ENCODE measurements at regions not wholly inside any gene's neighbourhood (a gene's known extent, or its start where the extent isn't known, plus 50 kb on each side); places are given as distances from the start of the nearest gene placed in this dataset.
"Not testable (repeated sequence)": the region's sequence is repeated elsewhere in the genome, so short reads cannot be mapped to it uniquely, and the experiment has no call there.

DNA sequence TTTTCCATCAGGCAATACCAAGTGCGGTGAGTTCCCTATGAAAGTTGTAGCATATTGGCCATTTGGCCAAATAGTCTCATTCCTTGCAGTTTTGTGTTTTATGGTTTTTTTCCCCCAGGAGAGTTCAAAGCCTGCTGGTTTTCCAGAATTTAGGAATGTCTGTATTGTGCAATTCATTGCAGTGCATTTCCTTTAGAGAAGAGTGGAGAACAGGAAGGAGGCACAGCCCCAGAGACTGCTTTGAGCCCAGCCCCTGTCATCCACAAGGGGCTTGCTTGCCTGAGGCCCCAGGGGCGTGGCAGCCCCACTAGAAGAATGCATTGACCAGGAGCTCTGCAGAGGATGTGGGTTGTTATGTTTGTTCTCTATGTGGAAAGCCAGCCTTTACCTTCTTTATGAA, 375.5 kb downstream of the BCL2L11 start:
- not testable (repeated sequence) for DNase-seq; H3K36me3 Mint-ChIP-seq (ENCODE audit: unreplicated experiment); H3K4me3 Mint-ChIP-seq (ENCODE audit: unreplicated experiment); H3K27me3 Mint-ChIP-seq (ENCODE audit: unreplicated experiment); H3K9me3 Mint-ChIP-seq (ENCODE audit: unreplicated experiment); H3K4me1 Mint-ChIP-seq (ENCODE audit: low read depth, unreplicated experiment); H3K27ac Mint-ChIP-seq (ENCODE audit: unreplicated experiment)

DNA sequence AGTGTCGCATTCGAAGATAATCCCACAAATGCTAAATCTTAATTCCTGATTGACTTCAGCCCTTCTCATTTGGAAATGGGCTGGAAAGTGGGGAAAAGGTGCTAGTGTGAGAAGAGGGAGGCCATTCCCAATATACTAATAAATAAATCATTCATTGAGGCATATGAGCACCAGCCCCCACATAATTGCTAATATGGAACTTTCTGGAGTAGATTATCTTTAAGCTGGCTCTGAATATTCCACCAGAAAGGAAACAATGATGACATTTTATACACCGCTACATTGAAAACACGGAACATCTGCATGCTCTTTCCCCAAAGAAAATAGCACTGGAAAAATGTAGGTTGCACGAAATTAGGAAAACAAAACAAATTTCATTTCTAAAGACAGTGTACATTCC, 376.1 kb downstream of the BCL2L11 start:
- not testable (repeated sequence) for H3K36me3 Mint-ChIP-seq (ENCODE audit: unreplicated experiment); H3K27me3 Mint-ChIP-seq (ENCODE audit: unreplicated experiment); DNase-seq; H3K4me3 Mint-ChIP-seq (ENCODE audit: unreplicated experiment); H3K9me3 Mint-ChIP-seq (ENCODE audit: unreplicated experiment); H3K4me1 Mint-ChIP-seq (ENCODE audit: low read depth, unreplicated experiment); H3K27ac Mint-ChIP-seq (ENCODE audit: unreplicated experiment)

DNA sequence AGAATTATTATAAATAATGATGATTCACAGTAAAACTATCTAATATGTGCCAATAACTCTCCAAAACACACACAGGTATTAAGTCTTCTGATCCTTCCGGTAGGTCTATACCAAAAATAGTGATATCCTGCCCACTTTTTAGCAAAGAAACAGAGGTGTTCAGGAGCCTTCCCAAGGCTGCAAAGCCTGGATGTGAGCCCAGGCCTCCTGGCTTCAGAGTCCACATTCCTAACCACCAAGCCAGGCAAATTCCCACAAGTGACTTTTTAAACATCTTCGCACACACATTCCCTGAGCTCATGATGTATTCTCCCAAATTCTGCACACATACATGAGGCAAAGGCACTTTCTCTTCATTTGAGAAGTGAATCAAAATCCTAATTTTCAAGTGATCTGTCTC, 376.6 kb downstream of the BCL2L11 start:
- H3K36me3 Mint-ChIP-seq (ENCODE audit: unreplicated experiment); H3K27ac Mint-ChIP-seq (ENCODE audit: unreplicated experiment); H3K9me3 Mint-ChIP-seq (ENCODE audit: unreplicated experiment); H3K27me3 Mint-ChIP-seq (ENCODE audit: unreplicated experiment); H3K4me3 Mint-ChIP-seq (ENCODE audit: unreplicated experiment); H3K4me1 Mint-ChIP-seq (ENCODE audit: low read depth, unreplicated experiment); DNase-seq: not testable (repeated sequence)

DNA sequence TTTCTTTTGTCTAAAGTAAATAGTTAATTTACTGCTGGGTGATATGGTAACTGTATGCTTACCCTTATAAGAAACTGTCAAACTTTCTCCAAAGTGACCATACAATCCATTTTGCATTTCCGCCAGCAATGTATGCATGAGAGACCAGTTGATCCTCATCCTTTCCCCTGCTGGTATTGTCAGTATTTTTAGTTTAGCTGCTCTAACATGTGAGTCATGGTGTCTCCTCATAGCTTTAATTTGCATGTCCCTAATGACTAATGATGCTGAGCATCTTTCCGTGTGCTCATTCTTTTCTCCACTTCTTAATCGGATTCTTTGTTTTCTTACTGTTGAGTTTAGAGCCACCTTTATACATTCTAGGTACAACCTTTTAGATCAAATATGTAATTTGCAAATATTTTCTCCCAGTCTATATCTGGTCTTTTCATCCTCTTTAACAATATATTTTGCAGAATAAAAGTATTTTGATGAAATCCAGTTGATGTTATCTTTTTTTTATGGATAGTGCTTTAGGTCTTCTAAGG, 379.9 kb downstream of the BCL2L11 start:
- H3K9me3 Mint-ChIP-seq (ENCODE audit: unreplicated experiment); H3K4me1 Mint-ChIP-seq (ENCODE audit: low read depth, unreplicated experiment); H3K36me3 Mint-ChIP-seq (ENCODE audit: unreplicated experiment): not testable (repeated sequence)

DNA sequence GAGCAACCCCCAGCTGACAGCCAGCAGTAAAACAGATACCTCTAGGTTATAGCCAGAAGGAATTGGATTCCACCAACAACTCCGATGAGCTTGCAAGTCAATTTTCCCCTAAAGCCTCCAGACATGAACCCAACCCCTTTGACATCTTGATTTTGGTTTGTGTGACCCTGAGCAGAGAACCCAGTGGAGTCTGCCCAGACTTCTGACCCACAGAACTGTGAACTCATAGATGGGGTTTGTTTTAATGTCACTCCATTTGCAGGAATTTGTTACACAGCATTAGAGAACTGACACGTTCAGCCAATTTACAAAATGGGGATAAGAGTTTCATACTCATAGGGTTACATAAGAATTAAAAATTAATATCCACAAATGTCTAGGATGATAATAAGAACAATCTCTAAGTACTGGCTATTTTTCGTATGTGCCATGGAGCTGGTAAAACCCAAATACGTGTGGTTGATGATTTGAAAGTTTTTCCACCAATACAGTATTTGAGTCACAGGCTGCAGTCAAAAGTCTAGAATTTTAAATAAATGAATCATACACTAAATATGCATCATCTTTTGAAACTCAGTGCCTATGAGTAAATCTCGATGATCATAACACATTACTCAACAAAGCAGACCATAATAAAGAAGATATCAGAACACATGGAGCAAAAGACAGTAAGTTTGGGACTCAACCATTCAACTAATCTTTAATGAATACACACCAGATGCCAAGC, 380.0 kb downstream of the ANAPC1 start:
- H3K4me1 Mint-ChIP-seq (ENCODE audit: low read depth, unreplicated experiment); H3K27ac Mint-ChIP-seq (ENCODE audit: unreplicated experiment); DNase-seq; H3K27me3 Mint-ChIP-seq (ENCODE audit: unreplicated experiment); H3K4me3 Mint-ChIP-seq (ENCODE audit: unreplicated experiment); H3K36me3 Mint-ChIP-seq (ENCODE audit: unreplicated experiment); H3K9me3 Mint-ChIP-seq (ENCODE audit: unreplicated experiment): not testable (repeated sequence)

More for the DNA sequence above, 379.9 kb downstream of the BCL2L11 start:
- H3K27me3 Mint-ChIP-seq (ENCODE audit: unreplicated experiment); H3K4me3 Mint-ChIP-seq (ENCODE audit: unreplicated experiment); H3K27ac Mint-ChIP-seq (ENCODE audit: unreplicated experiment); DNase-seq: not testable (repeated sequence)

DNA sequence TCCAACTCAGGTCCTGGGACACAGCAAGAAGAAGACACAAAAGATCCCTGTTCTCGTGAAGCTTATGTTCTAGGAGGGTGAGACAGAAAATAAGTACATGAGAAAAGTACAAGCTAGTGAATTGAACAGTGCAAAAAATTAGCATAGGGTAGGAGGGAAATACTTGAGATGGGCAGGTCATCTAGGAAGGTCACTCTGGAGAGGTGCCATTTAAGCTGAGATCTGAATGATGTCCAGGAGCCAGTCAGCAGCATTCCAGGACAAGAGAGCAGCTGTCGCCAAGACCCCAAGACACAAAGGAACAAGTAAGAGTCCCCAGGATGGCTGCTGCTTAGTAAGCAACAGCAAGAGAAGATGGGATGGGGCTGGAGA, 379.4 kb downstream of the ANAPC1 start:
- not testable (repeated sequence) for H3K27ac Mint-ChIP-seq (ENCODE audit: unreplicated experiment); DNase-seq; H3K9me3 Mint-ChIP-seq (ENCODE audit: unreplicated experiment); H3K4me1 Mint-ChIP-seq (ENCODE audit: low read depth, unreplicated experiment); H3K4me3 Mint-ChIP-seq (ENCODE audit: unreplicated experiment); H3K36me3 Mint-ChIP-seq (ENCODE audit: unreplicated experiment); H3K27me3 Mint-ChIP-seq (ENCODE audit: unreplicated experiment)

DNA sequence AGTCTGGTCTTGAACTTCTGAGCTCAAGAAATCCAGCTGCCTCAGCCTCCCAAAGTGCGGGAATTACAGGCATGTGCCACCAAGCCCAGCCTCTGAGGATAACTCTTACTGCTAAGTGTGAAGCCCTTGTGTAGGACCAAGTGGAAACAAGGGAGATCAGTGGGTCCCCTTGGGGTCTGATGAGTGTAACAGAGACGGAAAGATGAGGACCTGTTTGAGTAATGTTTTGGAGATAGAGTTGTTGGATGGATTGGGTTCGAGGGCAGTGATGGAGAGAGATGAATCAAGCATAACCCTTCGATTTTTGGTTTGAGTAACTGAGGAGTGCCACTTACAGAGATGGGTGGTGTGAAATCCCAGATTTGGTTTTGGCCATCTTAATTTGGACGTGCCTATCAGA, 378.7 kb downstream of the ANAPC1 start:
- DNase-seq; H3K9me3 Mint-ChIP-seq (ENCODE audit: unreplicated experiment); H3K27me3 Mint-ChIP-seq (ENCODE audit: unreplicated experiment); H3K4me1 Mint-ChIP-seq (ENCODE audit: low read depth, unreplicated experiment); H3K4me3 Mint-ChIP-seq (ENCODE audit: unreplicated experiment); H3K36me3 Mint-ChIP-seq (ENCODE audit: unreplicated experiment); H3K27ac Mint-ChIP-seq (ENCODE audit: unreplicated experiment): not testable (repeated sequence)

DNA sequence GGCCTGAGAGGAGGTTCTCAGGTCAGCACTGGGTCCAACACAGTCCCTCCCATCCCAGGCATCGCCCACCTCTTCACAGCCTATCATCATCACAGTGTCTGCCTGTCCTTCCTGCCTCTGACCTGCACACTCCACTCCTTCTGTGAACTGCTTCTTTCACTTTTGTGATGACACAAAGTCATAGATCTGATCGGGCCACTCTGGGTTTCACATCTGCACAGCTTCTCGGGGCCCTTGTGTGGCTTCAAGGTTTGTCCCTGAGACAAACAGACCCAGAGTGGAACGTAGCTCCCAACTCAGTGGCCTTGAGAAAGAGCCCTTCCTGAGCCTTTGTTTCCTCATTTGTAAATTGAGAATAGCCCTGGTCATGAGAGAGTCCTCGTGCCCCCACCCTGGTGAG, 377.1 kb downstream of the ANAPC1 start:
- H3K4me1 Mint-ChIP-seq (ENCODE audit: low read depth, unreplicated experiment); H3K9me3 Mint-ChIP-seq (ENCODE audit: unreplicated experiment); H3K27me3 Mint-ChIP-seq (ENCODE audit: unreplicated experiment); H3K4me3 Mint-ChIP-seq (ENCODE audit: unreplicated experiment); H3K36me3 Mint-ChIP-seq (ENCODE audit: unreplicated experiment); DNase-seq; H3K27ac Mint-ChIP-seq (ENCODE audit: unreplicated experiment): not testable (repeated sequence)

DNA sequence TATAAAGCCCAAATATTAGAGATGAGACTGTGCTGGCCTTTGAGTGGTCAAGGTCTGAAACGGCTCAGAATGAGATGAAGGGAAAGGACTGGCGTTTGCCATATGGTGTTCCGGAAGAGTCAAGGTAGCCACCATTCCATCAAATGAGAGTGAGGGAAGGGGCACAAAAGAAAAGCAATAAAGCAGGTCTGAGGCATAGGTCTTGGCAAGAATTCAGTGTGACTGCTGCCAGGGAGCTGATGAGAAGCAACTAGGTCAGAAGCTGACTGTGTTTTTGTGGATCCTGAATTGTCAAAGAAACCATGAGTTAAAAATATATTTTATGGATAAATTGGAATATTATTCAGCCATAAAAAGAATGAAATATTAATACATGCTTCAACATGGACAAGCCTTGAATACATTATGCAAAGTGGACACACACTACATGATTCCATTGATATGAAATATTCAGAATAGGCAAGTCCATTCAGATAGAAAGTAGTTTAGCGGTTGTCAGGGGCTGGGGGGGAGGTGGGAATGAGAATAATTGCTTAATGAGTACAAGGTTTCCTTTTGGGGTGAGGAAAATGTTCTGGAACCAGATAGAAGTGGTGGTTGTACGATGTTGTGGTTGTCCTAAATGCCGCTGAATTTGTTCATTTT, 374.6 kb downstream of the ANAPC1 start:
- H3K27ac Mint-ChIP-seq (ENCODE audit: unreplicated experiment); H3K36me3 Mint-ChIP-seq (ENCODE audit: unreplicated experiment); H3K9me3 Mint-ChIP-seq (ENCODE audit: unreplicated experiment); DNase-seq; H3K27me3 Mint-ChIP-seq (ENCODE audit: unreplicated experiment); H3K4me1 Mint-ChIP-seq (ENCODE audit: low read depth, unreplicated experiment); H3K4me3 Mint-ChIP-seq (ENCODE audit: unreplicated experiment): not testable (repeated sequence)

DNA sequence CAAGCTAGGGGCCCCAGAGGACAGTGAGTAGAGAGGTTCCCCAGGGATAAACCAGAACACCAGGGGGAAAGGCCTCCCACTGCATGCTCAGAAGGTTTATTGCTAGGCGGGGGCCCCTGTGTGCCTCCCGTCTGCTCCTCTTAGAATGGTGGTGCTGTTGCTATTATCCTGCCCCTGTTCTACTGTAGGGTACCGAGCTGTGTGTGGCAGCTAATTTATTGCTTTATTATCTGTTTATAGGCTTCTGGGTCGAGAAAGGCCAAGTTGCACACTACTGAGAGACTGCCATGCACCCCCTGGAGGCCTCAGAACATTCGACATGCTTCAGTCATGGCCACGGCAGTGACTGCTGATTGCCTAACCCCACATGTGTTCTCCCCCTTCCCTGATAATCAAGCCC, 373.6 kb downstream of the ANAPC1 start:
- H3K9me3 Mint-ChIP-seq (ENCODE audit: unreplicated experiment); H3K36me3 Mint-ChIP-seq (ENCODE audit: unreplicated experiment); H3K4me1 Mint-ChIP-seq (ENCODE audit: low read depth, unreplicated experiment); DNase-seq; H3K27me3 Mint-ChIP-seq (ENCODE audit: unreplicated experiment); H3K27ac Mint-ChIP-seq (ENCODE audit: unreplicated experiment); H3K4me3 Mint-ChIP-seq (ENCODE audit: unreplicated experiment): not testable (repeated sequence)

DNA sequence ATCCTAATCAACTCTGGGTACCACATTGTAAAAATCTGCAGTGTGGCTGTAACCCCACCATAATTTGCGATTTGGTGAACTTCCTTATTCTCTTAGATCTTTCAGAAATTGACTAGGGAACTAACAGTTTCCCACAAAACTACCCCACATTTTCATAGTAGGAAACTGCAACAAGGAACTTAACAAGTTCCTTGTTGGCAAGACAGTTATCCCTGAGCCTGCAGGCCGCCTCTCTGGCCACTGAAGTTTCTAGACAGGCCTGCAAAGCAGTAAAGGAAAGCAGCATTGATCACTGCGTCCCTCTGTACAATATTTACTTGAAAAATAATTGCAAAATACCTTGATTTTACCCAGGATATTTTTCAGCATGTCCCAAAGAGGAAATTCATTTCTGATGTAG, 372.9 kb downstream of the ANAPC1 start:
- H3K36me3 Mint-ChIP-seq (ENCODE audit: unreplicated experiment); H3K27ac Mint-ChIP-seq (ENCODE audit: unreplicated experiment); H3K4me1 Mint-ChIP-seq (ENCODE audit: low read depth, unreplicated experiment); H3K9me3 Mint-ChIP-seq (ENCODE audit: unreplicated experiment); H3K4me3 Mint-ChIP-seq (ENCODE audit: unreplicated experiment); H3K27me3 Mint-ChIP-seq (ENCODE audit: unreplicated experiment); DNase-seq: not testable (repeated sequence)

DNA sequence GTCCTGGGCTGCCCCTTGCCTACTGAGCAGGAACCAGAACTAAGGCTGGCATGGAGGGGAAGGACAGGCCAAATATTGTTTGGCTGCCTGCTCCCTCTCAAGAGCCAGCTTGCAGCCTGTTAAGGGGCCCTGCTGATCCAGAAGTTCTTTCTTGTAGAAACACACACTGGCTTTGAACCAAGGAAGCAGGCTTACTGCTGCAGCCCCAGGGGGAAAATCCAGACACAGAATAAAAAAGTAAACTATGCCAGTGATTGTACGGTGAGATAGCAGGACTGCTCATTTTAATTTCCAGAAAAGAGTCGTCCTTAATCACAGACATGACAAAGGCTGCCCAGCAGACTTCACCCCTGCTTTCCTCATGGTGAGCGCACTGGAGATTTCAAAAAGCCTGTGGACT, 371.6 kb downstream of the ANAPC1 start:
- H3K4me3 Mint-ChIP-seq (ENCODE audit: unreplicated experiment); DNase-seq; H3K4me1 Mint-ChIP-seq (ENCODE audit: low read depth, unreplicated experiment); H3K27me3 Mint-ChIP-seq (ENCODE audit: unreplicated experiment); H3K36me3 Mint-ChIP-seq (ENCODE audit: unreplicated experiment); H3K9me3 Mint-ChIP-seq (ENCODE audit: unreplicated experiment); H3K27ac Mint-ChIP-seq (ENCODE audit: unreplicated experiment): not testable (repeated sequence)

Measured in glutamatergic neuron (in vitro differentiated cells).